ENCODE measurements at regions not wholly inside any gene's neighbourhood (a gene's known extent, or its start where the extent isn't known, plus 50 kb on each side); places are given as distances from the start of the nearest gene placed in this dataset.

GRCh38 chr4:10196191-10196590 is 79.6 kb upstream of the WDR1 start:
- no peak for DNase-seq (ENCODE audit: low read depth)
- TF ChIP-seq CTCF (IDR thresholded peaks at IDR 0.05; ENCODE audit: low read depth, low read length, missing control alignments): no peak
- H3K4me3 ChIP-seq (ENCODE audit: low read depth, low read length): no peak overlapping the region

GRCh38 chr4:10192331-10192730 is 75.7 kb upstream of the WDR1 start:
- DNase-seq (ENCODE audit: low read depth): no peak
- TF ChIP-seq CTCF (IDR thresholded peaks at IDR 0.05; ENCODE audit: low read depth, low read length, missing control alignments): no peak

GRCh38 chr4:10188400-10189004 is 71.9 kb upstream of the WDR1 start:
- DNase-seq (ENCODE audit: low read depth): no peak
- no peak overlapping the region for H3K4me3 ChIP-seq (ENCODE audit: low read depth, low read length)
- TF ChIP-seq CTCF (IDR thresholded peaks at IDR 0.05; ENCODE audit: low read depth, low read length, missing control alignments): no peak

More at GRCh38 chr4:10192331-10192730, 75.7 kb upstream of the WDR1 start:
- no peak overlapping the region for H3K4me3 ChIP-seq (ENCODE audit: low read depth, low read length)

- peak; percentile 15 for TF ChIP-seq CTCF (IDR thresholded peaks at IDR 0.05; ENCODE audit: low read depth, low read length, missing control alignments)
- no peak for DNase-seq (ENCODE audit: low read depth)
- H3K4me3 ChIP-seq (ENCODE audit: low read depth, low read length): no peak overlapping the region
Measured at GRCh38 chr4:10186228-10187214, 69.9 kb upstream of the WDR1 start.

GRCh38 chr4:10185518-10186227 is 69.1 kb upstream of the WDR1 start:
- no peak for DNase-seq (ENCODE audit: low read depth)
- H3K4me3 ChIP-seq (ENCODE audit: low read depth, low read length): no peak overlapping the region
- TF ChIP-seq CTCF (IDR thresholded peaks at IDR 0.05; ENCODE audit: low read depth, low read length, missing control alignments): no peak

GRCh38 chr4:10184501-10184938 is 67.9 kb upstream of the WDR1 start:
- H3K4me3 ChIP-seq (ENCODE audit: low read depth, low read length): no peak overlapping the region
- no peak for TF ChIP-seq CTCF (IDR thresholded peaks at IDR 0.05; ENCODE audit: low read depth, low read length, missing control alignments)
- DNase-seq (ENCODE audit: low read depth): no peak

All from GM12864 (cell line).